ENCODE measurements at regions not wholly inside any gene's neighbourhood (a gene's known extent, or its start where the extent isn't known, plus 50 kb on each side); places are given as distances from the start of the nearest gene placed in this dataset.

DNA sequence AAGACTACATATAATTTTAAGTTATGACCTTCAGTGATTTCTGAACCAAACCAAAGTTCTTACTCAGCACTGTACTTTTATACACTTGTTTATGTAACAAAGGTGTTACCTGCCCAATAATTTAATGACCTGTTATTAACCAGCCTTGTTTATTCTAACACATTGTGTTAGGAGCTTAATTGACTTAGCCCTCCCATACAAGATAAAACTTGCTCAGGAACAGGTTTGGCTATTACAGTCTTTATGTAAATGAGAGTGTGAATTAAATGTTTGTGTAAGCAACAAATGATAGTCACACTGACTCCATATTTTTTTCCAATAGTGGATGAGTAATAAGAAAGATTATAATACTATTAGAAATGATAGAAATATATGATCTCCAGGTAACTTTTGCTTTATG, 51.8 kb upstream of the MYCBP2 start:
- DNase-seq, result no peak

DNA sequence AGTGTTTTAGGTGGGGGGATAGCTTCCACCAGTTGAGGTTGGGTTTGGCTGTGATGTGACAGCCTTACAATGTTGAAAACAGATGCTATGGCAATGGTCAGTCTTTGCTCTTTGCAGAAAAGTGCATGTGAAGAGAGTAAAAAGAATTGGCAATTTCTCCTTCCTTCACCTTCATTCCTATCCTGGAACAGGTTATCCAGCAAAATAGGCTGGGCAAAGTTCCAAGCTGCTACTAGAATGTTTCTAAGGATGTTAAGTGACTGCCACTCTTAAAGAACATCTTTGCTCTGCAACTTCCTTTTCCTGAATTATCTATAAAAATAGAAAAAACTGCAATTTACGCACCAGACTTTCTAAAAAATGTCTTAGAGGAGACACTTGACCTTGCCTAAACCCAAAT, 50.1 kb upstream of the MYCBP2 start:
- no peak for DNase-seq

All from RPMI8226 (cell line).